IMR-90 (cell line): ENCODE measurements at regions not wholly inside any gene's neighbourhood (a gene's known extent, or its start where the extent isn't known, plus 50 kb on each side); places are given as distances from the start of the nearest gene placed in this dataset.

ENCODE experiments used
- ATAC-seq: fragments of 200-7000 bp; cut with Tn5 transposase; 2 replicates; pipeline ENCODE4 v1.9.1; 2020; ENCODE audit warnings: low read depth, mild to moderate bottlenecking, moderate library complexity
- BruUV-seq: library from RNA; stranded (reverse); fragments of 400-500 nt; replicated peaks from 2 replicates; lab custom pipeline; 2021; lab: Mats Ljungman, UMichigan
- CTCF ChIA-PET: fragments of 300-600 bp; formaldehyde crosslinking; extraction: SDS; loops from one replicate; lab custom pipeline; 2021; ENCODE audit warnings: antibody characterized with exemption; lab: Yijun Ruan, JAX
- POLR2A ChIA-PET: fragments of 300-600 bp; sonication (Branson Sonifier 250); formaldehyde crosslinking; loops from one replicate; lab custom pipeline; 2022; ENCODE audit warnings: antibody characterized with exemption; ENCODE audit not compliant: unreplicated experiment; lab: Charles Lee
- DNase-seq: peaks from one replicate; pipeline ENCODE4 v3.0.0; 2013
- H2AFZ ChIP-seq: replicated peaks from 2 replicates; pipeline ENCODE3; 2013; ENCODE audit warnings: low read length, mild to moderate bottlenecking; ENCODE audit not compliant: poor library complexity
- H2AK5ac ChIP-seq: 2 replicates; pipeline ENCODE4 v1.6.1; 2013; ENCODE audit warnings: low read depth, low read length, inconsistent platforms
- H2AK9ac ChIP-seq: replicated peaks from 2 replicates; pipeline ENCODE3; 2013; ENCODE audit warnings: mild to moderate bottlenecking, low read depth, low read length, moderate library complexity; ENCODE audit not compliant: poor library complexity
- H2BK120ac ChIP-seq: 2 replicates; pipeline ENCODE4 v1.6.1; 2013; ENCODE audit warnings: low read depth, low read length, inconsistent platforms
- H2BK15ac ChIP-seq: 3 replicates; pipeline ENCODE4 v1.6.1; 2013; ENCODE audit warnings: low read depth, low read length, inconsistent platforms
- H2BK20ac ChIP-seq: 2 replicates; pipeline ENCODE4 v1.6.1; 2013; ENCODE audit warnings: low read depth, mild to moderate bottlenecking, inconsistent platforms, low read length, moderate library complexity
- H2BK5ac ChIP-seq: 2 replicates; pipeline ENCODE4 v1.6.1; 2013; ENCODE audit warnings: mild to moderate bottlenecking, low read depth, low read length, inconsistent platforms; ENCODE audit not compliant: poor library complexity, severe bottlenecking
- H3K14ac ChIP-seq: replicated peaks from 2 replicates; pipeline ENCODE4 v1.6.1; 2013; ENCODE audit warnings: low read depth, low read length, inconsistent platforms
- H3K18ac ChIP-seq: 2 replicates; pipeline ENCODE4 v1.6.1; 2013; ENCODE audit warnings: low read depth, low read length, control low read depth
- H3K23ac ChIP-seq: 2 replicates; pipeline ENCODE4 v1.6.1; 2013; ENCODE audit warnings: low read depth, low read length, inconsistent platforms
- H3K27ac ChIP-seq: 2 replicates; pipeline ENCODE4 v1.5.1; 2013; ENCODE audit warnings: mild to moderate bottlenecking, control low read depth, low read length; ENCODE audit not compliant: insufficient read depth
- H3K27me3 ChIP-seq: 2 replicates; pipeline ENCODE4 v1.6.1; 2013; ENCODE audit warnings: low read length; ENCODE audit not compliant: control insufficient read depth, insufficient read depth
- H3K36me3 ChIP-seq: 2 replicates; pipeline ENCODE4 v1.6.1; 2013; ENCODE audit warnings: low read length, mixed read lengths; ENCODE audit not compliant: control insufficient read depth, insufficient read depth
- H3K4ac ChIP-seq: 2 replicates; pipeline ENCODE4 v1.6.1; 2013; ENCODE audit warnings: low read depth, low read length, inconsistent platforms
- H3K4me1 ChIP-seq: 2 replicates; pipeline ENCODE4 v1.6.1; 2013; ENCODE audit warnings: low read length, mixed read lengths; ENCODE audit not compliant: control insufficient read depth, insufficient read depth
- H3K4me2 ChIP-seq: 2 replicates; pipeline ENCODE4 v1.6.1; 2013; ENCODE audit warnings: low read depth, mild to moderate bottlenecking, control low read depth, low read length, moderate library complexity
- H3K4me3 ChIP-seq: 2 replicates; pipeline ENCODE4 v1.5.1; 2013; ENCODE audit warnings: low read depth, mild to moderate bottlenecking, control low read depth, low read length, moderate library complexity; ENCODE audit not compliant: insufficient read depth
- H3K56ac ChIP-seq: 2 replicates; pipeline ENCODE4 v1.6.1; 2013; ENCODE audit warnings: low read length, inconsistent platforms; ENCODE audit not compliant: insufficient read depth; ENCODE audit errors: extremely low read depth
- H3K79me1 ChIP-seq, 2 experiments: 2 replicates each; pipeline ENCODE4 v1.6.1; 2013; ENCODE audit warnings: low read length in 2 of 2, inconsistent platforms in 1 of 2, low read depth in 1 of 2
- H3K9ac ChIP-seq: 2 replicates; pipeline ENCODE4 v1.6.1; 2013; ENCODE audit warnings: low read depth, low read length, control low read depth
- H3K9me1 ChIP-seq: 2 replicates; pipeline ENCODE4 v1.6.1; 2013; ENCODE audit warnings: low read length, inconsistent platforms; ENCODE audit not compliant: insufficient read depth
- H3K9me3 ChIP-seq: 2 replicates; pipeline ENCODE4 v1.6.1; 2013; ENCODE audit warnings: low read length; ENCODE audit not compliant: control insufficient read depth, insufficient read depth
- H4K20me1 ChIP-seq: 2 replicates; pipeline ENCODE4 v1.6.1; 2013; ENCODE audit warnings: low read length, inconsistent platforms; ENCODE audit not compliant: insufficient read depth
- H4K5ac ChIP-seq: 2 replicates; pipeline ENCODE4 v1.6.1; 2013; ENCODE audit warnings: mild to moderate bottlenecking, low read depth, low read length, control low read depth
- H4K8ac ChIP-seq, 2 experiments: 2 replicates each; pipeline ENCODE4 v1.6.1; 2013; ENCODE audit warnings: low read depth in 2 of 2, low read length in 2 of 2, control low read depth in 1 of 2, inconsistent platforms in 1 of 2
- H4K91ac ChIP-seq: 2 replicates; pipeline ENCODE4 v1.6.1; 2013; ENCODE audit warnings: low read depth, low read length, inconsistent platforms; ENCODE audit not compliant: insufficient read depth
- BHLHE40 ChIP-seq: fragments of 150-350 bp; IDR thresholded peaks from 2 replicates; pipeline ENCODE4 v1.6.1; 2016; ENCODE audit warnings: mild to moderate bottlenecking, low read depth, low read length
- CEBPB ChIP-seq: IDR thresholded peaks from 2 replicates; pipeline ENCODE4 v1.6.1; 2012; ENCODE audit warnings: low read depth, low read length, improper control_type of control experiment
- CHD1 ChIP-seq: IDR thresholded peaks from 2 replicates; pipeline ENCODE4 v1.6.1; 2012; ENCODE audit warnings: low read depth, low read length, improper control_type of control experiment
- CTCF ChIP-seq: conservative IDR thresholded peaks from 2 replicates; pipeline ENCODE4 v1.5.1; 2012; ENCODE audit warnings: mild to moderate bottlenecking, low read depth, low read length, improper control_type of control experiment
- ELK1 ChIP-seq: fragments of 150-350 bp; IDR thresholded peaks from 2 replicates; pipeline ENCODE4 v1.6.1; 2016; ENCODE audit warnings: low read depth, mild to moderate bottlenecking, low read length, moderate library complexity, borderline replicate concordance
- MAFK ChIP-seq: IDR thresholded peaks from 2 replicates; pipeline ENCODE4 v1.6.1; 2012; ENCODE audit warnings: low read depth, low read length, improper control_type of control experiment
- MAZ ChIP-seq: IDR thresholded peaks from 2 replicates; pipeline ENCODE4 v1.6.1; 2012; ENCODE audit warnings: low read depth, mild to moderate bottlenecking, low read length, improper control_type of control experiment, moderate library complexity, borderline replicate concordance
- MXI1 ChIP-seq: IDR thresholded peaks from 2 replicates; pipeline ENCODE4 v1.6.1; 2012; ENCODE audit warnings: low read depth, mild to moderate bottlenecking, low read length, moderate library complexity, borderline replicate concordance
- NFE2L2 ChIP-seq: fragments of 150-350 bp; IDR thresholded peaks from 2 replicates; pipeline ENCODE4 v1.6.1; 2016; ENCODE audit warnings: low read depth, mild to moderate bottlenecking, low read length
- RAD21 ChIP-seq: IDR thresholded peaks from 2 replicates; pipeline ENCODE4 v1.6.1; 2012; ENCODE audit warnings: low read length, improper control_type of control experiment
- RFX5 ChIP-seq: IDR thresholded peaks from 2 replicates; pipeline ENCODE4 v1.8.0; 2012; ENCODE audit warnings: low read depth, mild to moderate bottlenecking, low read length, moderate library complexity
- USF2 ChIP-seq: fragments of 150-350 bp; IDR thresholded peaks from 2 replicates; pipeline ENCODE4 v1.6.1; 2017; ENCODE audit warnings: mild to moderate bottlenecking, antibody characterized with exemption, low read length, low read depth
- WGBS, 2 experiments: methylation state at CpG; one replicate each; pipeline versions ENCODE4 v1.1.5 to v1.1.7; 2013; ENCODE audit warnings: missing lambda C conversion rate in 2 of 2; ENCODE audit not compliant: insufficient read length in 1 of 2; ENCODE audit errors: extremely low coverage in 2 of 2; 5-methylcytosine and 5-hydroxymethylcytosine counted together
- dilution Hi-C: fragments of 300-500 bp; cut with HindIII; formaldehyde crosslinking; loops from one replicate; pipeline ENCODE4 v1.14.3; 2018; ENCODE audit warnings: low sequenced_read_pairs; ENCODE audit not compliant: unreplicated experiment
- in situ Hi-C: fragments of 300-500 bp; cut with MboI; formaldehyde crosslinking; loops from 3 replicates; pipeline ENCODE4 v1.14.3; 2019; ENCODE audit warnings: low sequenced_read_pairs, inconsistent platforms, mixed read lengths
- intact Hi-C: fragments of 100-400 bp; cut with micrococcal nuclease; formaldehyde crosslinking; loops from 2 replicates; pipeline ENCODE4 v1.10.0; 2022

GRCh38 chr4:82123934-82124333, 249.9 kb downstream of the HNRNPD start:
- Histone ChIP-seq H3K9me3 (no peaks in the 10 kb centered on the region), H3K4me2 (no peak overlapping the region), H2AK9ac (no peak overlapping the region), H3K4me1 (no peaks in the 10 kb centered on the region), H3K9ac (no peak overlapping the region), H3K4me3 (no peak overlapping the region), H2AK5ac (no peak overlapping the region), H2BK20ac (no peak overlapping the region), H3K18ac (no peak overlapping the region), H3K27me3 (no peaks in the 10 kb centered on the region), H4K91ac (no peak overlapping the region), H2BK120ac (no peak overlapping the region), H3K4ac (no peak overlapping the region), H3K27ac (no peak overlapping the region), H3K36me3 (no peaks in the 10 kb centered on the region), H3K9me1 (no peaks in the 10 kb centered on the region), H3K14ac (no peak overlapping the region), H3K79me1 (no peaks in the 10 kb centered on the region), H4K8ac (no peak overlapping the region), H2BK5ac (no peak overlapping the region), H4K5ac (no peak overlapping the region), H3K56ac (no peak overlapping the region), H2AFZ (no peak overlapping the region), H4K20me1 (no peaks in the 10 kb centered on the region), H2BK15ac (no peak overlapping the region), H3K23ac (no peak overlapping the region)
- BruUV-seq = no TSS peak
- intact Hi-C loops = no loop called here
- WGBS, 2 experiments = no CpG with 5 or more reads among the region's 3 CpGs
- CTCF ChIA-PET = no interaction called here
- POLR2A ChIA-PET = no interaction called here
- dilution Hi-C loops = no loop called here
- no peak for TF ChIP-seq CEBPB
- TF ChIP-seq BHLHE40 = no peak
- no peak for TF ChIP-seq USF2
- no peak for TF ChIP-seq MAFK
- TF ChIP-seq CHD1 = no peak
- no peak for TF ChIP-seq CTCF
- TF ChIP-seq MAZ = no peak
- no peak for TF ChIP-seq RAD21
- no peak for TF ChIP-seq MXI1
- TF ChIP-seq ELK1 = no peak
- no peak for TF ChIP-seq NFE2L2
- no peak for TF ChIP-seq RFX5
- no peak for ATAC-seq
- in situ Hi-C loops = no loop called here
- no peak for DNase-seq
